H1 (cell line): ENCODE measurements at regions not wholly inside any gene's neighbourhood (a gene's known extent, or its start where the extent isn't known, plus 50 kb on each side); places are given as distances from the start of the nearest gene placed in this dataset.

Source experiments
- CTCF ChIA-PET: fragments of 300-600 bp; sonication (Branson Sonifier 250); formaldehyde crosslinking; loops from one replicate; lab custom pipeline; 2021; ENCODE audit not compliant: partially characterized antibody; lab: Charles Lee
- POLR2A ChIA-PET: fragments of 300-600 bp; sonication (Branson Sonifier 250); formaldehyde crosslinking; loops from one replicate; lab custom pipeline; 2021; ENCODE audit warnings: inconsistent platforms; ENCODE audit not compliant: partially characterized antibody; lab: Charles Lee
- DNase-seq, 2 experiments: peaks; one replicate each; pipeline versions ENCODE4 v3.0.0 to v3.0.0-alpha.2; 2010 to 2022; ENCODE audit warnings: low spot score in 2 of 2, low read depth in 1 of 2, mixed read lengths in 1 of 2
- FAIRE-seq: peaks from 2 replicates; lab custom pipeline; 2011; peaks lifted over from hg19 to GRCh38; lab: Jason Lieb, UNC
- H2AFZ ChIP-seq: 2 replicates; pipeline ENCODE4 v1.8.1; 2012; ENCODE audit warnings: low read length, inconsistent platforms
- H2AK5ac ChIP-seq: 2 replicates; pipeline ENCODE4 v1.6.1; 2013; ENCODE audit warnings: low read depth, low read length
- H2BK120ac ChIP-seq: replicated peaks from 2 replicates; pipeline ENCODE3; 2013; ENCODE audit warnings: low read depth, low read length, inconsistent platforms
- H2BK12ac ChIP-seq: 2 replicates; pipeline ENCODE4 v1.6.1; 2013; ENCODE audit warnings: low read depth, low read length
- H2BK15ac ChIP-seq: 2 replicates; pipeline ENCODE4 v1.6.1; 2013; ENCODE audit warnings: low read length
- H2BK20ac ChIP-seq: 2 replicates; pipeline ENCODE4 v1.6.1; 2013; ENCODE audit warnings: low read length
- H2BK5ac ChIP-seq: 2 replicates; pipeline ENCODE4 v1.6.1; 2013; ENCODE audit warnings: low read depth, low read length
- H3K14ac ChIP-seq: 2 replicates; pipeline ENCODE4 v1.6.1; 2013; ENCODE audit warnings: inconsistent platforms; ENCODE audit not compliant: insufficient read length
- H3K18ac ChIP-seq: 2 replicates; pipeline ENCODE4 v1.6.1; 2013; ENCODE audit warnings: low read length; ENCODE audit errors: extremely low read depth
- H3K23ac ChIP-seq: 2 replicates; pipeline ENCODE4 v1.6.1; 2013; ENCODE audit warnings: inconsistent platforms; ENCODE audit not compliant: insufficient read length
- H3K23me2 ChIP-seq: 2 replicates; pipeline ENCODE4 v1.6.1; 2013; ENCODE audit warnings: low read depth, low read length
- H3K27ac ChIP-seq: 2 replicates; pipeline ENCODE4 v1.6.1; 2011; ENCODE audit warnings: low read depth, low read length, inconsistent platforms
- H3K27me3 ChIP-seq, 4 experiments: replicated peaks in 1 of 4; 1 replicate in 1 of 4; 2 replicates in 3 of 4; pipeline versions ENCODE4 v1.6.1 to v1.8.1; 2011 to 2013; ENCODE audit warnings: low read length in 3 of 4, mild to moderate bottlenecking in 3 of 4, inconsistent platforms in 2 of 4, mixed read lengths in 2 of 4, moderate library complexity in 1 of 4; ENCODE audit not compliant: control insufficient read depth in 3 of 4, insufficient read depth in 3 of 4; ENCODE audit errors: extremely low read depth in 1 of 4
- H3K36me3 ChIP-seq, 4 experiments: 2 replicates each; pipeline versions ENCODE4 v1.6.1 to v1.8.1; 2011 to 2013; ENCODE audit warnings: mild to moderate bottlenecking in 4 of 4, low read length in 3 of 4, moderate library complexity in 2 of 4, control low read depth in 1 of 4, inconsistent platforms in 1 of 4; ENCODE audit not compliant: insufficient read depth in 4 of 4, control insufficient read depth in 2 of 4
- H3K4ac ChIP-seq: replicated peaks from 2 replicates; pipeline ENCODE3; 2013; ENCODE audit warnings: low read length, low read depth, mixed read lengths, inconsistent platforms; ENCODE audit not compliant: insufficient read length
- H3K4me1 ChIP-seq, 4 experiments: replicated peaks in 1 of 4; 1 replicate in 1 of 4; 2 replicates in 3 of 4; pipeline versions ENCODE4 v1.6.1 to v1.8.1; 2011 to 2013; ENCODE audit warnings: low read length in 3 of 4, inconsistent platforms in 2 of 4, mixed read lengths in 1 of 4; ENCODE audit not compliant: insufficient read depth in 4 of 4, control insufficient read depth in 3 of 4
- H3K4me2 ChIP-seq, 2 experiments: 2 replicates each; pipeline versions ENCODE4 v1.6.1 to v1.8.1; 2011 to 2013; ENCODE audit warnings: low read depth in 2 of 2, low read length in 2 of 2, control low read depth in 1 of 2, inconsistent platforms in 1 of 2, mild to moderate bottlenecking in 1 of 2; ENCODE audit not compliant: insufficient read depth in 1 of 2
- H3K4me3 ChIP-seq, 4 experiments: fragments of 200-600, 300-600 bp in 1 of 4; sonication (generic), shearing (Covaris generic), sonication (Bioruptor Twin) in 1 of 4; 2 replicates each; pipeline versions ENCODE4 v1.5.1 to v1.8.1; 2011 to 2016; ENCODE audit warnings: low read length in 4 of 4, low read depth in 3 of 4, control low read depth in 2 of 4, inconsistent platforms in 2 of 4, mild to moderate bottlenecking in 2 of 4, mixed read lengths in 1 of 4, moderate library complexity in 1 of 4; ENCODE audit not compliant: insufficient read depth in 2 of 4; ENCODE audit errors: extremely low read depth in 1 of 4
- H3K56ac ChIP-seq: replicated peaks from 2 replicates; pipeline ENCODE3; 2013; ENCODE audit warnings: low read depth, mild to moderate bottlenecking, mixed read lengths, low read length, inconsistent platforms; ENCODE audit not compliant: insufficient read length
- H3K79me1 ChIP-seq: 2 replicates; pipeline ENCODE4 v1.6.1; 2013; ENCODE audit warnings: low read depth, low read length, control low read depth
- H3K79me2 ChIP-seq, 2 experiments: 2 replicates each; pipeline versions ENCODE4 v1.6.1 to v1.8.1; 2012 to 2013; ENCODE audit warnings: low read length in 2 of 2, mild to moderate bottlenecking in 2 of 2, inconsistent platforms in 1 of 2; ENCODE audit not compliant: insufficient read depth in 2 of 2, control insufficient read depth in 1 of 2
- H3K9ac ChIP-seq, 4 experiments: replicated peaks in 1 of 4; 1 replicate in 1 of 4; 2 replicates in 3 of 4; pipeline versions ENCODE4 v1.6.1 to v1.8.1; 2011 to 2013; ENCODE audit warnings: low read depth in 3 of 4, low read length in 3 of 4, control low read depth in 2 of 4, mild to moderate bottlenecking in 2 of 4, moderate library complexity in 2 of 4, inconsistent platforms in 1 of 4; ENCODE audit errors: extremely low read depth in 1 of 4
- H3K9me3 ChIP-seq, 2 experiments: 2 replicates each; pipeline versions ENCODE4 v1.6.1 to v1.8.1; 2012 to 2013; ENCODE audit warnings: mild to moderate bottlenecking in 2 of 2, moderate library complexity in 2 of 2, control low read depth in 1 of 2, inconsistent platforms in 1 of 2, low read depth in 1 of 2, low read length in 1 of 2, mixed read lengths in 1 of 2; ENCODE audit not compliant: insufficient read depth in 2 of 2
- H4K20me1 ChIP-seq, 2 experiments: replicated peaks in 1 of 2; 2 replicates each; pipeline versions ENCODE3 to v1.8.1; 2011 to 2013; ENCODE audit warnings: inconsistent platforms in 2 of 2, low read length in 2 of 2, mild to moderate bottlenecking in 1 of 2; ENCODE audit not compliant: insufficient read depth in 2 of 2, control insufficient read depth in 1 of 2
- H4K5ac ChIP-seq: 2 replicates; pipeline ENCODE4 v1.6.1; 2013; ENCODE audit warnings: low read length, low read depth, mixed read lengths, inconsistent platforms; ENCODE audit not compliant: insufficient read length
- H4K8ac ChIP-seq: 2 replicates; pipeline ENCODE4 v1.8.0; 2013; ENCODE audit warnings: mild to moderate bottlenecking, moderate library complexity, low read length, inconsistent platforms; ENCODE audit not compliant: insufficient read depth; ENCODE audit errors: extremely low read depth
- H4K91ac ChIP-seq: replicated peaks from 2 replicates; pipeline ENCODE3; 2013; ENCODE audit warnings: low read length, mixed read lengths, inconsistent platforms; ENCODE audit not compliant: insufficient read length
- BACH1 ChIP-seq: IDR thresholded peaks from 2 replicates; pipeline ENCODE4 v1.6.1; 2012; ENCODE audit warnings: low read length, improper control_type of control experiment
- CTBP2 ChIP-seq: IDR thresholded peaks from 2 replicates; pipeline ENCODE4 v1.7.0; 2011; ENCODE audit warnings: borderline replicate concordance, mild to moderate bottlenecking, moderate library complexity, mixed read lengths, low read length; ENCODE audit not compliant: insufficient read depth, insufficient read length
- EZH2 ChIP-seq: fragments of 200-600 bp; sonication (generic); IDR thresholded peaks from 2 replicates; pipeline ENCODE4 v1.7.1; 2012; ENCODE audit warnings: low read depth, mild to moderate bottlenecking, moderate library complexity, low read length, inconsistent platforms; ENCODE audit not compliant: severe bottlenecking
- RBBP5 ChIP-seq: IDR thresholded peaks from 2 replicates; pipeline ENCODE4 v1.7.1; 2012; ENCODE audit warnings: low read depth, mild to moderate bottlenecking, inconsistent platforms, low read length, moderate library complexity, borderline replicate concordance
- RNF2 ChIP-seq: fragments of 200-900, 300-1000 bp; sonication (generic); IDR thresholded peaks from 2 replicates; pipeline ENCODE4 v1.7.1; 2016; ENCODE audit warnings: borderline replicate concordance, low read depth, mild to moderate bottlenecking, antibody characterized with exemption, low read length; ENCODE audit not compliant: poor library complexity, severe bottlenecking; ENCODE audit errors: missing control alignments
- WGBS, 2 experiments: shearing (Covaris generic) in 1 of 2; methylation state at CpG; one replicate each; pipeline versions ENCODE4 v1.1.6 to v1.1.7; 2013 to 2015; ENCODE audit warnings: low lambda C conversion rate in 2 of 2, mixed read lengths in 2 of 2, inconsistent platforms in 1 of 2, low coverage in 1 of 2, missing lambda C conversion rate in 1 of 2; ENCODE audit not compliant: insufficient replicate concordance in 2 of 2, insufficient coverage in 1 of 2, insufficient read length in 1 of 2; ENCODE audit errors: extremely low coverage in 1 of 2, missing lambda C conversion rate in 1 of 2; 5-methylcytosine and 5-hydroxymethylcytosine counted together

DNA sequence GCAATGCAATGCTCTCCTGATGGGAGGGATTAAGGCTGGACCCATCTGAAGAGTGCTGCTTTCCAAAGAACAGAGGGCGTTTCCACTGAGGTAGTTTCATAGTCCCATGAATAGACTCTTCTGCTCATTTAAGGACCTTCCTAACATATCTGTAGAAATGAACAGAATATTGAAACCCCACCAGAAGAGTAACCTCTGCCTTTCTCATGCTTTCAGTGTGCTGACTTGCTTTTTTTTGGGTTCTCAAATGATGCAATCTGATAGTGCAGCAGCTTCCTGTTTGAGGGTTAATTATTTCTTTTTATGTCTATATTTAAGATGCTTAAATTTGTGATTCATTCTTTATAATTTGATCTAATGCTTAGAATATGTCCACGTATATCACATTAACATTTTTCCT lies 82.2 kb downstream of the GATA3 start:
- FAIRE-seq (no peak), DNase-seq (no peak)
- Histone ChIP-seq H2AK5ac (no peak overlapping the region), H2BK120ac (no peak overlapping the region), H3K27ac (no peak overlapping the region), H3K4me2 (no peak overlapping the region), H3K23me2 (no peaks in the 10 kb centered on the region), H2BK12ac (no peak overlapping the region), H3K27me3 (no peaks in the 10 kb centered on the region), H3K4me1 (no peaks in the 10 kb centered on the region), H4K20me1 (no peaks in the 10 kb centered on the region), H2BK5ac (no peak overlapping the region), H3K4me3 (no peak overlapping the region), H3K4ac (no peak overlapping the region), H3K79me1 (no peaks in the 10 kb centered on the region), H3K9me3 (no peaks in the 10 kb centered on the region), H2AFZ (no peak overlapping the region), H3K36me3 (no peaks in the 10 kb centered on the region), H3K79me2 (no peaks in the 10 kb centered on the region), H2BK20ac (no peak overlapping the region), H4K5ac (no peak overlapping the region), H3K23ac (no peak overlapping the region), H2BK15ac (no peak overlapping the region), H3K9ac (no peak overlapping the region), H3K56ac (no peak overlapping the region), H4K91ac (no peak overlapping the region), H3K14ac (no peak overlapping the region), H4K8ac (no peak overlapping the region), H3K18ac (no peak overlapping the region)
- CTCF ChIA-PET: interaction anchor here (0.5 to 0.6 kb wide), 2 partner anchors 82 to 292 kb away, joined by 3 read pairs; partner anchors contain the start of gene GATA3
- POLR2A ChIA-PET: no interaction called here
- WGBS, 2 experiments: 94% methylated on average over 2 of the region's 2 CpGs; no CpG with 5 or more reads in 1 of the 2 experiments
- TF ChIP-seq RNF2: no peak
- no peak for TF ChIP-seq CTBP2
- no peak for TF ChIP-seq EZH2
- no peak for TF ChIP-seq BACH1
- TF ChIP-seq RBBP5: no peak
